NB4 (cell line): ENCODE measurements at regions not wholly inside any gene's neighbourhood (a gene's known extent, or its start where the extent isn't known, plus 50 kb on each side); places are given as distances from the start of the nearest gene placed in this dataset.

Experiments
- DNase-seq: peaks from one replicate; pipeline ENCODE4 v3.0.0; 2010; ENCODE audit warnings: low read depth
- H3K4me3 ChIP-seq: one replicate; pipeline ENCODE4 v1.5.1; 2011; ENCODE audit warnings: mild to moderate bottlenecking, low read depth, low read length, moderate library complexity
- CTCF ChIP-seq: IDR thresholded peaks from one replicate; pipeline ENCODE4 v1.5.1; 2012; ENCODE audit warnings: low read depth, low read length
- MAX ChIP-seq: IDR thresholded peaks from 2 replicates; pipeline ENCODE4 v1.6.1; 2011; ENCODE audit warnings: low read depth, low read length
- MYC ChIP-seq: IDR thresholded peaks from 2 replicates; pipeline ENCODE4 v1.6.1; 2011; ENCODE audit warnings: low read depth, low read length
- POLR2A ChIP-seq: IDR thresholded peaks from 2 replicates; pipeline ENCODE4 v1.6.1; 2011; ENCODE audit warnings: mild to moderate bottlenecking; ENCODE audit not compliant: insufficient read length; ENCODE audit errors: extremely low read depth

- DNase-seq: no peak
- TF ChIP-seq POLR2A (no peak), CTCF (no peak), MYC (no peak), MAX (no peak)
- H3K4me3 ChIP-seq: no peak overlapping the region
Measured at GRCh38 chr1:232291261-232291660, 338.7 kb downstream of the SIPA1L2 start.

- DNase-seq: no peak
- H3K4me3 ChIP-seq: no peak overlapping the region
- TF ChIP-seq CTCF (no peak), POLR2A (no peak), MYC (no peak)
Measured at GRCh38 chr1:232290570-232290969, 339.4 kb downstream of the SIPA1L2 start.

- no peak for TF ChIP-seq MAX
- DNase-seq: no peak
- no peak overlapping the region for H3K4me3 ChIP-seq
Measured at GRCh38 chr1:232287676-232288569, 342.0 kb downstream of the SIPA1L2 start.

- DNase-seq: no peak
- no peak overlapping the region for H3K4me3 ChIP-seq
- TF ChIP-seq MAX (no peak), MYC (no peak), CTCF (no peak), POLR2A (no peak)
Measured at GRCh38 chr1:232285138-232285537, 344.8 kb downstream of the SIPA1L2 start.

GRCh38 chr1:232283864-232284263 is 346.1 kb downstream of the SIPA1L2 start:
- no peak overlapping the region for H3K4me3 ChIP-seq
- TF ChIP-seq MYC: no peak
- no peak for TF ChIP-seq MAX
- no peak for TF ChIP-seq POLR2A
- TF ChIP-seq CTCF: no peak
- DNase-seq: peak; percentile 89

- H3K4me3 ChIP-seq: no peak overlapping the region
- TF ChIP-seq CTCF (no peak), MAX (no peak), POLR2A (no peak), MYC (no peak)
- no peak for DNase-seq
Measured at GRCh38 chr1:232282498-232282897, 347.4 kb downstream of the SIPA1L2 start.
